ENCODE measurements at regions not wholly inside any gene's neighbourhood (a gene's known extent, or its start where the extent isn't known, plus 50 kb on each side); places are given as distances from the start of the nearest gene placed in this dataset.

DNA sequence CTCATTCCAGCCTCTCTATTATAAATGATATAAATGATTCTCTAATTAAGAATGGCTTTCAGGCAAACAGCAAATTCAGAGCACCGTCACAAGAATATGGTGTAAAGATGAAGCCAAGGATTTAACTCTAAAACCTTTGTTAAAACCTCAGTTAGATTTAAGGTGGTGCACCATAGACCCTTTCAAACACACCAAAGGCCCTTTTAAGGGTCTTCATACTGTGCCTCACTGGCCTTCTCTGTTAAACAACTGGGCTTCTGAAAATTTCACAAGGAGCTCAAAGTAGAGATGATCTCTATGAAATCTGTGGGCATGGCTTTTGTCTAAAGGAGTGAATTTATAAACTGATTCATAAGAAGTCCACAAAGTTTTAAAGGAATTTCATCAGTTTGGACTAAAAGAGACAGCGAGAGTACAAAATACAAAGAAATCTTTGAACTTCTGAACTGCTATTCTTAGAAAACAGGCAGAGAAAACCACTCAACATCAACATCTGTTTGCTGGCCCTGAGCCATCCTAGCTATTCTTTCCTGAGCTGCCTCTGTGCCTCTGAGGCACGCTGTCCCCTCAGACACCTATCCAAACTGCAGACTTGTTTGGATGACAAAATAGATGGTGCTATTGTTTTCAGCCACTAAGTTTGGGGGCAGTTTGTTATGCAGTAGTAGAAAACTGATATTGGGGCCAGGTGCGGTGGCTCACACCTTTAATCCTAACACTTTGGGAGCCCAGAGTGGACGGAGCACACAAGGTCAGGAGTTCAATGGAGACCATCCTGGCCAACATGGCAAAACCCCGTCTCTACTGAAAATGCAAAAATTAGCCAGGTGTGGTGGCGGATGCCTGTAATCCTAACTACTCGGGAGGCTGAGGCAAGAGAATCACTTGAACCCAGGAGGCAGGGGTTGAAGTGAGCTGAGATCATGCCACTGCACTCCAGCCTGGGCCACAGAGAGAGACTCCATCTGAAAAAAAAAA lies 72.9 kb upstream of the MYCN start:
- Mint-ChIP-seq H3K36me3 (ENCODE audit: low read depth) (no peaks in the 10 kb centered on the region), H3K4me1 (ENCODE audit: low read depth) (no peaks in the 10 kb centered on the region), H3K27ac (no peak overlapping the region), H3K4me3 (no peak overlapping the region), H3K27me3 (peaks cover 23% of the 10 kb centered on the region), H3K9me3 (no peaks in the 10 kb centered on the region)
- intact Hi-C loops (cut with DNase I, micrococcal nuclease) = no loop called here
- ChIA-PET CTCF (no interaction called here), POLR2A (no interaction called here)
- Histone ChIP-seq H3K36me3 (ENCODE audit: insufficient read depth, low read length) (no peaks in the 10 kb centered on the region), H3K4me1 (ENCODE audit: insufficient read depth, low read length) (no peaks in the 10 kb centered on the region), H3K4me3 (ENCODE audit: low read length) (no peak overlapping the region), H3K27me3 (ENCODE audit: control insufficient read depth in 1 of 2, insufficient read depth in 2 of 2, low read length in 2 of 2) (no peaks in the 10 kb centered on the region), H3K9me3 (ENCODE audit: control insufficient read depth in 1 of 2, insufficient read depth in 1 of 2, low read length in 2 of 2) (peaks cover 0 to 4% of the 10 kb centered on the region in 2 experiments), H3K27ac (ENCODE audit: low read depth in 1 of 2, low read length in 2 of 2) (no peak overlapping the region)
- ATAC-seq (ENCODE audit: poor library complexity) = no peak
- TF ChIP-seq, protein P1, sequence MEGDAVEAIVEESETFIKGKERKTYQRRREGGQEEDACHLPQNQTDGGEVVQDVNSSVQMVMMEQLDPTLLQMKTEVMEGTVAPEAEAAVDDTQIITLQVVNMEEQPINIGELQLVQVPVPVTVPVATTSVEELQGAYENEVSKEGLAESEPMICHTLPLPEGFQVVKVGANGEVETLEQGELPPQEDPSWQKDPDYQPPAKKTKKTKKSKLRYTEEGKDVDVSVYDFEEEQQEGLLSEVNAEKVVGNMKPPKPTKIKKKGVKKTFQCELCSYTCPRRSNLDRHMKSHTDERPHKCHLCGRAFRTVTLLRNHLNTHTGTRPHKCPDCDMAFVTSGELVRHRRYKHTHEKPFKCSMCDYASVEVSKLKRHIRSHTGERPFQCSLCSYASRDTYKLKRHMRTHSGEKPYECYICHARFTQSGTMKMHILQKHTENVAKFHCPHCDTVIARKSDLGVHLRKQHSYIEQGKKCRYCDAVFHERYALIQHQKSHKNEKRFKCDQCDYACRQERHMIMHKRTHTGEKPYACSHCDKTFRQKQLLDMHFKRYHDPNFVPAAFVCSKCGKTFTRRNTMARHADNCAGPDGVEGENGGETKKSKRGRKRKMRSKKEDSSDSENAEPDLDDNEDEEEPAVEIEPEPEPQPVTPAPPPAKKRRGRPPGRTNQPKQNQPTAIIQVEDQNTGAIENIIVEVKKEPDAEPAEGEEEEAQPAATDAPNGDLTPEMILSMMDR (IDR thresholded peaks at IDR 0.05) = no peak
- DNase-seq = no peak

DNA sequence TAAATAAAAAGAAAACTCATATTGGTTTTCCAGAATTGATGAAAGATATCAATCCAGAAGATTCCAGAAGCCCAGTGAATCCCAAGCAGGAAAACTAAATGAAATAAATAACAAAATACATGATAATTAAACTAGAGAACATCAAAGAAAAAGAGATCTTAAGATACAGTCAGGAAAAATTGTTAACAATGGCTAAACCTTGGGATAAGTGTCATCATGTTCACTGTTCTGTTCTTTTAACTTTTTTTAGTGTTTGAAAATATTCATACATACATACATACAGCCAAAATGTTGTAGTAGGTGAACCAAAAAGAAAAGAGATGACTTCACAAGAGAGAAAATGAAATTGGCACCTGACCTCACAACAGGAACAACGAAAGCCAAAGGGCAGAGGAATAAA lies 72.2 kb upstream of the MYCN start:
- Histone ChIP-seq H3K4me3 (ENCODE audit: low read length) (no peak overlapping the region), H3K36me3 (ENCODE audit: insufficient read depth, low read length) (no peaks in the 10 kb centered on the region), H3K27me3 (ENCODE audit: control insufficient read depth in 1 of 2, insufficient read depth in 2 of 2, low read length in 2 of 2) (no peaks in the 10 kb centered on the region), H3K9me3 (ENCODE audit: control insufficient read depth in 1 of 2, insufficient read depth in 1 of 2, low read length in 2 of 2) (peaks cover 0 to 4% of the 10 kb centered on the region in 2 experiments), H3K27ac (ENCODE audit: low read depth in 1 of 2, low read length in 2 of 2) (no peak overlapping the region), H3K4me1 (ENCODE audit: insufficient read depth, low read length) (no peaks in the 10 kb centered on the region)
- ATAC-seq (ENCODE audit: poor library complexity) (no peak), DNase-seq (no peak)
- no peak overlapping the region for H3K4me3 Mint-ChIP-seq
- CTCF ChIA-PET = no interaction called here
- no peak overlapping the region for H3K27ac Mint-ChIP-seq
- POLR2A ChIA-PET = no interaction called here
- intact Hi-C loops (cut with DNase I, micrococcal nuclease) = no loop called here
- H3K4me1 Mint-ChIP-seq (ENCODE audit: low read depth) = no peaks in the 10 kb centered on the region
- TF ChIP-seq, protein P1 (IDR thresholded peaks at IDR 0.05) = no peak
- H3K27me3 Mint-ChIP-seq = peaks cover 21% of the 10 kb centered on the region
- H3K9me3 Mint-ChIP-seq = no peaks in the 10 kb centered on the region
- no peaks in the 10 kb centered on the region for H3K36me3 Mint-ChIP-seq (ENCODE audit: low read depth)

DNA sequence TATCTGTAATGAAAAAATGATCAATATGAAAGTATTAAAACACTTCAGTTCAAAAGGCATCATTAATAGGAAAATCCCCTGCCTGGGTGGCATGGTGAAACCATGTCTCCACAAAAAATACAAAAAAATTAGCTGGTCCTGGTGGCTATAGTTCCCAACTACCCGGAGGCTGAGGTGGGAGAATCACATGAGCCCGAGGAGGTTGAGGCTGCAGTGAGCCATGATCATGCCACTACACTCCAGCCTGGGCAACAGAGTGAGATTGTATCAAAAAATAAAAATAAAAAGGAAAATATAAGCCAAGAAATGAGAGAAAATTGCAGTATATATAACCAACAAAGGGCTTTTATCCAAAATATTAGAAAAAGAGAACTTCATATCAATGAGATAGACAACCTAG lies 71.6 kb upstream of the MYCN start:
- intact Hi-C loops (cut with DNase I, micrococcal nuclease) = no loop called here
- no peaks in the 10 kb centered on the region for H3K36me3 ChIP-seq (ENCODE audit: insufficient read depth, low read length)
- TF ChIP-seq, protein P1 (IDR thresholded peaks at IDR 0.05) = no peak
- no peaks in the 10 kb centered on the region for H3K36me3 Mint-ChIP-seq (ENCODE audit: low read depth)
- DNase-seq = no peak
- no peaks in the 10 kb centered on the region for H3K4me1 ChIP-seq (ENCODE audit: insufficient read depth, low read length)
- no peak overlapping the region for H3K27ac Mint-ChIP-seq
- H3K4me1 Mint-ChIP-seq (ENCODE audit: low read depth) = no peaks in the 10 kb centered on the region
- peaks cover 0 to 4% of the 10 kb centered on the region in 2 experiments for H3K9me3 ChIP-seq (ENCODE audit: control insufficient read depth in 1 of 2, insufficient read depth in 1 of 2, low read length in 2 of 2)
- H3K4me3 ChIP-seq (ENCODE audit: low read length) = no peak overlapping the region
- H3K27me3 Mint-ChIP-seq = peaks cover 21% of the 10 kb centered on the region
- CTCF ChIA-PET = no interaction called here
- POLR2A ChIA-PET = no interaction called here
- H3K9me3 Mint-ChIP-seq = no peaks in the 10 kb centered on the region
- H3K27ac ChIP-seq (ENCODE audit: low read depth in 1 of 2, low read length in 2 of 2) = no peak overlapping the region
- no peaks in the 10 kb centered on the region for H3K27me3 ChIP-seq (ENCODE audit: control insufficient read depth in 1 of 2, insufficient read depth in 2 of 2, low read length in 2 of 2)
- ATAC-seq (ENCODE audit: poor library complexity) = no peak
- H3K4me3 Mint-ChIP-seq = no peak overlapping the region
